SIG-M5 (cell line): ENCODE measurements at regions not wholly inside any gene's neighbourhood (a gene's known extent, or its start where the extent isn't known, plus 50 kb on each side); places are given as distances from the start of the nearest gene placed in this dataset.
"Not testable (repeated sequence)": the region's sequence is repeated elsewhere in the genome, so short reads cannot be mapped to it uniquely, and the experiment has no call there.

Experiments used
- DNase-seq: peaks from one replicate; lab custom pipeline; 2025; lab: John Stamatoyannopoulos, UW

DNA sequence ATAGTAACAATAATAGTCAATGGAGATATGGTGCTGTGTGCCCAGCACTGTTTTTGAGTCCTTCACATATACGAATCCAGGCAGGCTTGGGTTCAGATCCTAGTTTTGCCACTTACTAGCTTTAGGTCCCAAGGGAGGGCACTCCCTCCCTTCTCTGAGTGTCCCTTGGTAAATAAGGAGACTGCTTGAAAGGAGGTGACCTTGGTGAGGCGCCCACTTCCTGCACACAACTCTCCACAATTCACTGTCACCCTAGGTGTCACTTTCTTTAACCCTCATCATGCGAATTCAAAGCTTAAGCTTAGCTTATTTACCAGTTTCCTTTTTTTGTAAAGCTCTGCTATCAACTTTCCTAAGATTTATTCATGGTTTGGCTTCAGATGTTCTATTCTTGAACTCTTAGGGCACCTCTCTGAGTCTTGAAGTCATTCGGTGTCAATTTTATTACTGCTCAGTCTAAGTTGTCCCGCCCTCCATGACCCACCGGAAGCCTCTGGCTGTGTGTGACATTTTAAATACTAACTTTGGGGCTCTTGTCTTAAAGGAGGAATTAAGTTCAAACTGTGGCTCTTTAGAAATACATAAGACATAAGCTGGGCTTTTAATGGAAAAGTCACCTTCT, 170.7 kb upstream of the ZNF618 start:
- DNase-seq, result no peak

DNA sequence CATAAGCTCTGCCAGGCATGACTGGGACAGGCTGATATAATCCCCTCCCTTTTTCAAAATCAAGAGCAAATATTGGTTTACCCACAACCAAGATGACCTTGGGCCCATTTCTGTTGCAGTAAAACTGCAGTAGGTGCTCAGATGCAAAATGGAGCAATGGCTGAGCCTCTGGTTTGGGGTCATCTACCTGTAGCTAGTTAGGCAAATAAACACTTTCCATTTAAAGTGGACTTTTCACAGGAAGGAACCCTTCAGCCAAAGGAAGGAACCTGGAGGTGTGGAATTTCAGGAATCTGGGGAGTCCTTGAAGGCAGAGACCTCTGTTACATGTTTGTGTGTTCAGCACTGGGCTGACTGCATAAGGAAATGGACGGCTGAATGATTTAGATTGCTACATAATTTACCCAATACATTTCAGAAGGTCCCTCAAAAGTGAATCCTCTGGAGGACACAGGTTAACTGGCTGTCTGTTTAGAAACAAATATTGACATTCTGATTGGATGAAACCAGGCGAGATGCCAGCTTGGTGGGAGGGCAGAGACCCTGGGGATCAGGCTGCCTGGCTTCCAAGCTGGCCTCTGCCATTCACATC, 170.1 kb upstream of the ZNF618 start:
- no peak for DNase-seq

DNA sequence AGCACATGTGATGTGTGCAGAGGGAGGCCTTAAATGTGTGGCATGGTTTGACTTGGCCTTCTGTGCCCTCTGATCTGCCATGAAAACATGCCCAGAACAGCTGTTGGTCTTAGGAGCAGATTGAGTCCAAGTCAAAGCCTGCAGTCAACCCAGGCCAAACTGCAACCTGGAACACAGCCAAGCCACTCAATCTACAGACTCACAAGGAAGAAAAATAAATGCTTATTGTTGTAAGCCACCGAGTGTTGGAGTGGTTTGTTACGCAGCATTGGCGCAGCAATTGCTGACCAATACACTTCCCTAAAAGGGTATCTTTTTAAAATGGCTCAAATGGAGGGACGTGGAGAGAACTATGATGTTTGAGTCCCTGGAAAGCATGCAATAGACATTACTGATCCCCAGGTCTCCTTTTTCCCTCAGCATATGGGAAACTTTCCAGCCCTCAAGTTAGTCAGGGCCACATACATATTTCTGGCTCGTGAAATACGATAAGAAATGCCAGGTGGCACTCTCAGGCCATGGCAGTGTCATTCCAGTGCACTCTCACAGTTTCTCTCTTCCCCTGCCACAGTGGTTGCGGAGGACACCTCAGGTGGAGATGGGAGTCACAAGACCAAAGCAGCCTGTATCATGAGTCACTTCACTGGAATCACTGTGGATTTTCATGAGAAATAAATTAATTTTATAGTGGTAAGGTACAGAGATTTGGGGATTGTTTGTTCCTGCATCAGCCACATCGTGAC, 168.0 kb upstream of the ZNF618 start:
- no peak for DNase-seq

DNA sequence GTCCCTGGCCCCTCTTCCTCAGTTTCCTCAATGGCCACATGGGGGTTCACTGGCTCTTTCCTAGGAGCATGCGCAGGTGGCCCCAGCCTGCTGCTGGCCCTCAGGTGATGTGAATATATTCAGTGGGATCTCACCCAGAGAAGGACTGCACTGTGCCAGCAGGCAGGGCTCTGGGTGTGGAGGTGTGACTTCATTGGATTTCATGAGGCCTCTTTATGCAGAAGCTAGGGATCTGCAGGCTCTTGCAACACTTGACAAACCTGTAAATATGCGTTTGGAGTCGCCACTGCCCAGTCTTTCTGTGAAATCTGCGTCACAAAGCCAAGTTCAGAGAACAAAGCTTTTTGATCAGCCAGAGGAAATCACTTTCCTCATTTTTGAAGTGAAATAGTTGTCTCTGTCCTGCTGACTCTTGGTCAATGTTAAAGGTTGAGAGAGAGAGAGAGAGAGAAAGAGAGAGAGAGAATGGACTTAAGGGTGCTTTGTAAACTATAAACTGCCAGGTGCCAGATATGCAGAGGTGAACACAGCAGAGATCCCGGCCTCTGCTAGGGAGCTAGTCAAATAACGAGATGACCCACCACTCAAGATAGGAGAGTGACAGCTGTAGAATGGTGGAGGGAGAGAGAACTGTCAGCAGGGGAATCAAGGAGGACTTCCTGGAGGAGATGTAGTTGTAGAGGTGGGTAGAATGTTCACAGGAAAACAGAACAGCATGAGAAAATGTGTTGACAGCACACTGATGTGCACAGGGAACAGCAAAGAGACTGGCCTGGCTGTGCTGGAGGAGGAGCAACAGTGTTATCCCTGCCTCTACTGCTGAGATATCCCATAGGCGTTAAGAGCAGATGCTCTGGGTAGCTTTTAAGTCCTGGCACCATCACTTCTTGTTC, 167.0 kb upstream of the ZNF618 start:
- DNase-seq, result no peak

DNA sequence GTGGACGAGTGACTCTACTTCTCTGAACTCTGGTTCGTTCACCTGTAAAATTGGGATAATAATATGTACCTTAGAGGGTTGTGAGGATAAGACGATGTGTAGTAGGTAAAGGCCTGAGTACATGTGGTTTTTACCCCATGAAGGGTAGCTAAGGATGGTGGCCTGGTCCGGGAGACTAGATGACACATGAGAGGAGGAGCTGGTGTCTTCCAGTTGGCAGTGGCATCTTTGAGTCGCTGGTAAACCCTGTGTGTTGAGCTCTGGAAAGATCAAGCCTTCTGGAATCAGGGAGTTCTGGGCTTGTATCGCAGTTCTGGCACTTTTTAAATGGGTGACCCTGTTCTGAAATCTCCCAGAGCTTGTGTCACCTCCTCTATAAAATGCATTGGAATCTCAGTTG, 166.4 kb upstream of the ZNF618 start:
- no peak for DNase-seq

DNA sequence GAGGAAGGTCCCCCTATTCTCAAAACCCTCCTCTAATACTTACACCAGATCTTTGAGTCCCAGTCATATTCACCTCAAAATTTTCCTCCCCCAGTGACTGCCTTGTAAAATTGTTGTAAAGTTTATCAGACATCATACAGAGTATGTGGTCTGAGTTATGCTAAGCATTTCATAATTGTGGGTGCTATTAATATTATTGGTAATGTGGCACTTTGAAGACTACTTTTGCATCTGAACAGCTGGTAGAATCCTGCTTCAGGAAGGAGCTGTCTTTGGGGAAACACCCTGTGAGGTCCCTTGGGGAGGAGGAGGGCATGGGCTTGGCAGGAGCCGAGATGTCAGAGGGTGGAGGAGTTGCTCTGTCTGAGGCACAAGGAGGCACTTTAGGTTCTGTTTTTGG, 164.9 kb upstream of the ZNF618 start:
- DNase-seq, result no peak

DNA sequence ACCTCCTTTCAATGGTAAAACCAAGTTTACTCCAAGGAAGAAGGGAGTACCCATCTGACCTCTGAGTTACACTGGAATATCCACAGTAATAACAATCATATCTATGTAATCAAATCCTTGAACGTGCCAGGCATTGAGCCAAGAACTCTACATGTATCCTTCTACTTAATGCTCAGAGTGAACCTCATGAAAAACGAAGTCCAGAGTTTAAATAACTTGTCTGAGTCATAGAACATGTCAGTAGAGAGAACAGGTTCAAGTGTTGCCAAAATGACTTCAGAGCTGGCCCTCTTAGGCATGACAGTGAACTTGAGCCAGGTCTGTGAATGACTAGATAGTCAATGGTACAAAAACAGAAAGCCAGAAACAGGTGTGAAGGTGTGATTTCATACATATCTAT, 164.1 kb upstream of the ZNF618 start:
- no peak for DNase-seq

DNA sequence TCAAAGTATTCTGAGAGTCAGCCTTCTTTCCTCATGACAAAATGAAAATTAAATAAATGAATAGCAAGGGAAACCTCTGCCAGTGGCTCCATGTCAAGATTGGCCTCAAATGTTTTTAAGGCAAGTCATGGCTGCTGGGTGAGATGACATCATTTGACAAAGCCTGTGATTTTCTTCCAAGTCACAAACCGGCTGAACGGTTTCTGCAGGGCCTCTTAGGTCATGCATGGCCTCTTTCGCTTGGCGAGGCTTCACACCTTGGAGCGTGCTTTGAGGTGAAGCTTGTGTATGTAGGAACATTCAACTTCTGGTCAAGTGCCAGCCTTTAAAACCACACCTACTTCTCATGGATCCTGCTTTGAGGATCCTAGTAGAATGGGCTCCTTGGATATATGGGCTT, 161.0 kb upstream of the ZNF618 start:
- DNase-seq, result no peak

DNA sequence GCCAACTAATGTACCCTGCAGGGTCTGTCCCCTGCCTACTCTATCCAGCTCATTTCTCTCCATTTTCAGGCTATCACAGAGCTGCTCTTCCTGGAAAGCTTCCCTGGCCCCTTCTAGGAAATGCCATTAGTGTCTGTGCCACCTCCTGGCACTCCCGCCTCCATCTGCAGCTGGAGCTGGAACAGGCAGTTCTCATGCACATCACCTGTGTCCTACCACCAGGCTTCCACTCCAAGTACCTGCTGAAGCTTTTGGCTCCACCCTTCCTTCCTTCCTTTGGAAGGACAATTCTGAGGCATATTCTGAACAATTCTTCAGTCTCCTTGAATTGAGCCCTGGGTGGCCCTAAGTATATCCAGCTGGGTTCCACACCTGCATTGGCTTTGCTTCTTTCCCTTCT, 156.2 kb upstream of the ZNF618 start:
- no peak for DNase-seq

DNA sequence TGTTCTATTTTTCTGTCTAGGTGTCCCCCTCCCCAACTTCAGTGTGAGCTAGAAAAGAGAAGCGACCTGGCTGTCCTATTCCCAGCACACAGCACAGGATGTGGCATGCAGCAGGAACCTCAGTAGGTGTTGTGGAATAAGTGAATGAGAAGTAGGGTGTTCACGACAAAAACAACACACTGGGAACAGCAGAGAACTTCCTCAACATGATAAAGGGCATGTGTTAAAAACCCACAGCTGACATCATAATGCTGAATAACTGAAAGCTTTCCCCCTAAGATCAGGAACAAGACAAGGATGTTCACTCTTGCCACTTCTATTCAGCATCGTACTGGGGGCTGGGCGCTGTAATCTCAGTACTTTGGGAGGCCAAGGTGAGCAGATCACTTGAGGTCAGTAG, 155.6 kb upstream of the ZNF618 start:
- DNase-seq, result no peak

DNA sequence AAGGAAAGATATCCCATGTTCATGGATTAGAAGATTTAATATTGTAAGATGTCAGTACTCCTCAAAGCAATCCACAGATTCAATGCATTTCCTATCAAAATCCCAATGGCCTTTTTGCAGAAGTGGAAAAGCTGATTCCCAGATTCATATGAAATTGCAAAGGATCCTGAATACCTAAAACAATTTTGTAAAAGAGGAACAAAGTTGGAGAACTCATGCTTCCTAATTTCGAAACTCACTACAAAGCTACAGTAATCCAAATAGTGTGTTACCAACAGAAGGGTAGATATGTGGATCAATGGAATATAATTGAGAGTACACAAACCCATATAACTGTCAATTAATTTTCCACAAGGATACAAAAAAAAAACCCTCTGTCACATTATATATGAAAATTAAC, 154.3 kb upstream of the ZNF618 start:
- DNase-seq, result no peak

DNA sequence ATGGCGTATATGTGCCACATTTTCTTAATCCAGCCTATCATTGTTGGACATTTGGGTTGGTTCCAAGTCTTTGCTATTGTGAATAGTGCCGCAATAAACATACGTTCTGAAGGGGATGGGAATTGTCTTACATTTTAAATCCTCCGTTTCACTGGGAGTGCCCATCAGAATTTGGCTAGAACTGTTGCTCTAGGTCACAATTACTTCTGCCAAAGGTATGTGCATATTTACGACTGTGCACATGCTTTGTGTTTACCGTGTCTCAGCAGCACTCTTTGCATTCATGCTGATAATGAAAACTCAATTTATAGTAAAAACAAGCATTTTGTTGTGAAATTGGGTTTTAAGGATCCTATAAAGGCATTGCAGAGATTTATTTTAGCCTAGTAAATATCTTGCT, 151.9 kb upstream of the ZNF618 start:
- DNase-seq, result no peak

DNA sequence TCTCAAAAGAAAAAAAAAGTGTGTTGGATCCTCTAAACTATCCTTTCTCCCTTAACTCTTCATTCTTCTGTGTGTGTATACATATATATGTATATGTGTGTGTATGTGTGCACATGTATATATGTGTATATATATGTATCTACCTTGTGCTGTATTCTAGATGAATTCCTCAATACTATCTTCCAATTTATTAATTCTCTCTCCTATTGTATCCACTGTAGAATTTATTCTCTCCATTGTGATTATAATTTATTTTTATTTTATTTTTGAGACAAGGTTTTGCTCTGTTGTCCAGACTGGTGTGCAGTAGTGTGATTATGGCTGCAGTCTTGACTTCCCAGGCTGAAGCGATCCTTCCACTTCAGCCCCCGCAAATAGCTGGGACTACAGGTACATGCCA, 147.1 kb upstream of the ZNF618 start:
- no peak for DNase-seq

DNA sequence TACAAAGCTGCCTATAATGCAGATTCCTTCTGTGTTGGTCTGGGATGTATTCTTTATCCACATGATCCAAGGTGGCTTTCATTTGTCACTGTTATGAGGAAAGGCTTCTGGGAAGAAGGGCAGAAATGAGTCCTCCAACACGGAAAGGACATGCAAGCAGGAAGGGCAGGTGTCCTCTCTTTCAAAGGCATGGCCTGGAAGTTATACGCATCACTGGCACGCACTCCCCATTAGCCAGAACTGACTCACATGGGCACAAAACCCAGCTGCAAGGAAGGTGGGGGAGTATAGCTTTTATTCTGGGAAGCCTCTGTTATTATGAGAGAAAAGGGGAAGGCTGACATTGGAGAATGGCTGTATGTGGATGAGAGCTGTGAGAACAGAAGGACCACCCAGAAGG, 141.3 kb upstream of the ZNF618 start:
- no peak for DNase-seq

DNA sequence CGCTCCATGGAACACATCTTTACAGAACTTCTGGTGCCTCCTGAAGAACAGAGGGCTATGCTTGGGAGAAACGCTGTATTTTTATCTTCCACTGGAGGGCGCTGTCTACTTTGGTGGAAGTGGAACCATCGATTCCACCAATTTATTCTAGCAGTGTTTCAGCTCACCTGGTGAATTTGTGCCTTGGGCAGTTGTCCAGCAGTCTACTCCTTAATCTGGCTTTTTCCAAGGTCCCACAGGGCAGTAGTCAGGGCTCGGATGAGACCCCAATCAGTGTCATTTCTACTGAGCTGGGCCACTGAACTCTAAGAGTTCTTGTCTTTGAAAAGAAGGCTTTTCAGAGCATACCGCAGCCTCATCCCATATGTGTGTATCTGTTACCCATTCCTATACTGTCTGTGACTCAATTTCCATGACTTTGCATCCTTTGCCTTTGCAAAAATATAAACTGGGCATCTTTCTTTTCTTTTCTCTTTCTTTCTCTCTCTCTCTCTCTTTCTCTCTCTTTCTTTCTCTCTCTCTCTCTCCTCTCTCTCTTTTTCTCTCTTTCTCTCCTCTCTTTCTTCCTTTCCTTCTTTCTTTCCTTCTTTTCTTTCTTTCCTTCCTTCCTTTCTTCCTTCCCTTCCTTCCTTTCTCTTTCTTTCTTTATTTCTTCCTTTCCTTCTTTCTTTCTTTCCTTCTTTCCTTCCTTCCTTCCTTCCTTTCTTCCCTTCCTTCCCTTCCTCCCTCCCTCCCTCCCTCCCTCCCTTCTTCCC, 138.4 kb upstream of the ZNF618 start:
- DNase-seq, result no peak

DNA sequence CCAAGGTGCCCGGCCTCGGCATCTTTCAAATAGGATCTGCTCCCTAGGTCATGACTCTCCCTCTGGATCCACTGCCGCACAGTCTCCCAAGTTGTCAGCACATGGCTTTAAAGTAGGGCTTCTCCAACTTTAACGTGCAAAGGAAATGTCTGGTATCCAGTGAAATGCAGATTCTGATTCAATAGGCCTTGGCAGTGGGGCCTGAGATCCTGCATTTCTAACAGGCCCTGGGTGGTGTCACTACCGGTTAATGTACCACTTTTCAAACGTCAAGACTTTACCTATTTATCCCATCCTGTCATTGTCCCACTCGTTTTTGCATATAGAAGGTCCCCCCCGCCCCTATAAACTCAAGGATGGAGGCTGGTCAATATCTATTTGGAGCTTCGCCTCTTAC, 137.6 kb upstream of the ZNF618 start:
- DNase-seq, result no peak

DNA sequence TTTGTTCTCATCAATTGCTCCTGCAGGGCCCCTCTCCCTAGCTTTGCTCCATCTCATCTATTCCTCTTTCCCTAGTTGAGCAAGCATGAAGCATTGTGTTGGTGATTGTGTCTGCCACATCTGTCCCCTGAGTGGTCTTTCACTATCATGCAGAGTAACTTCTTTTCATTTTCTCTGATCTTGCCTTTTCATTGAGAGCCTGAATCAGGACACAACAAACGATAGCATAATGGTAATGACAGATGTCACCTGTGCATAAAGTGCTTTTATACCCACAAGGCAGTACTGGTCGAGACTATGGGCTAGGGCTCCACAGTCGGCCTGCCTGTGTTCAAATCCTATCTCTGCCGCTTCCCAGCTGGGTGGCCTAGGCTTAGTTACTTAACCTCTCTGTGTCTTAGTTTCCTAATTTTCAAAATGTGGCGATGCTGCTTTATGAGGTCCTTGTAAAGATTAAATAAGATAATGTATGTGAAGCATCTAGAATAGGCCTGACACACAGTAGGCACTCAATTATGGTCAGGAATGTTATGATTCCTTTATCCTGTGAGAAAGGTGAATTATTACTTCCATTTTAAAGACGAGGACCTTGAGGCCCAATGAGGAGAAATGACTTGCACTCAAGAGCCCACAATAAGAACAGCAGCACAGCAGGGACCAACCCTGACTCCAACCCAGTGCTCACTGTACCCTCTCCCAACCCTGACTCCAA, 137.1 kb upstream of the ZNF618 start:
- DNase-seq, result no peak

DNA sequence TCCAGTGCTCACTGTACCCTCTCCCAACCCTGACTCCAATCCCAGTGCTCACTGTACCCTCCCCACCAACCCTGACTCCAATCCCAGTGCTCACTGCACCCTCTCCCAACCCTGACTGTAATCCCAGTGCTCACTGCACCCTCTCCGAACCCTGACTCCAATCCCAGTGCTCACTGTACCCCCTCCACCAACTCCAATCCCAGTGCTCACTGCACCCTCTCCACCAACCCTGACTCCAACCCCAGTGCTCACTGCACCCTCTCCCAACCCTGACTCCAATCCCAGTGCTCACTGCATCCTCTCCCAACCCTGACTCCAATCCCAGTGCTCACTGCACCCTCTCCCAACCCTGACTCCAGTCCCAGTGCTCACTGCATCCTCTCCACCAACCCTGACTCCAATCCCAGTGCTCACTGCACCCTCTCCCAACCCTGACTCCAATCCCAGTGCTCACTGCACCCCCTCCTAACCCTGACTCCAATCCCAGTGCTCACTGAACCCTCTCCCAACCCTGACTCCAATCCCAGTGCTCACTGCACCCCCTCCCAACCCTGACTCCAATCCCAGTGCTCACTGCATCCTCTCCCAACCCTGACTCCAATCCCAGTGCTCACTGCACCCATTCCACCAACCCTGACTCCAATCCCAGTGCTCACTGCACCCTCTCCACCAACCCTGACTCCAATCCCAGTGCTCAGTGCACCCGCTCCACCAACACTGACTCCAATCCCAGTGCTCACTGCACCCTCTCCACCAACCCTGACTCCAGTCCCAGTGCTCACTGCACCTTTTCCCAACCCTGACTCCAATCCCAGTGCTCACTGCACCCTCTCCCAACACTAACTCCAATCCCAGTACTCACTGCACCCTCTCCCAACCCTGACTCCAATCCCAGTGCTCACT, 136.3 kb upstream of the ZNF618 start:
- not testable (repeated sequence) for DNase-seq

DNA sequence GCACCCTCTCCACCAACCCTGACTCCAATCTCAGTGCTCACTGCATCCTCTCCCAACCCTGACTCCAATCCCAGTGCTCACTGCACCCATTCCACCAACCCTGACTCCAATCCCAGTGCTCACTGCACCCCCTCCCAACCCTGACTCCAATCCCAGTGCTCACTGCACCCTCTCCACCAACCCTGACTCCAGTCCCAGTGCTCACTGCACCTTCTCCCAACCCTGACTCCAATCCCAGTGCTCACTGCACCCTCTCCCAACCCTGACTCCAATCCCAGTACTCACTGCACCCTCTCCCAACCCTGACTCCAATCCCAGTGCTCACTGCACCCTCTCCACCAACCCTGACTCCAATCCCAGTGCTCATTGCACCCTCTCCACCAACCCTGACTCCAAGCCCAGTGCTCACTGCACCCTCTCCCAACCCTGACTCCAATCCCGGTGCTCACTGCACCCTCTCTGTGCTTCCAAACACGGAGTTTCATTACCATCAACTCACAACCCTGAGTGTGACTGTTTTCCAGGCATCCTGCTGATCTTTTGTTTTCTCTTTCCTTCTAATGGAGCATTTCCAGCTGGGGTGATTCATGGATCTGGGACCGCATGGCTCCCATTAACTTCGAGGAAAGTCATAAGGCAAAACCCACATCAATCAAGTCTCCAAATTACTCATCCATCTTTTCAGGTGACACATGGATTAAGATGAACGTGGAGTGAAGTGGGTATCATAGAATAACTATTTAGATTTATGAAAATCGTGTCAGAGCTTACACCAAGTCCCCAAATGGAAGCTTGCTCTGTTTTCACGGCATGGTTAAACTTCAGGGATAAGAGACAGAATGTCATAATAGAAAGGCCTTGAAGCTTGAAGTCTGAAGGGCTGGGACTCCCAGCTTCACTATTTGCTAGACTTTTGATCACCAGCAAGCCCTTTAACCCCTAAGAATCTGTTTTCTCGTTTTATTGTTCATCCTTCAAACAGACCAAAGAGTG, 135.3 kb upstream of the ZNF618 start:
- not testable (repeated sequence) for DNase-seq
